Activated CD8-positive, alpha-beta memory T cell treated with anti-CD3 and anti-CD28 coated beads for 48 hours (primary cell): ENCODE measurements at regions not wholly inside any gene's neighbourhood (a gene's known extent, or its start where the extent isn't known, plus 50 kb on each side); places are given as distances from the start of the nearest gene placed in this dataset.
"Not testable (repeated sequence)": the region's sequence is repeated elsewhere in the genome, so short reads cannot be mapped to it uniquely, and the experiment has no call there.

ENCODE experiments used
- DNase-seq, 3 experiments: peaks; one replicate each; pipeline ENCODE4 v3.0.0-alpha.2; 2020; ENCODE audit warnings: low read depth in 2 of 3, low spot score in 2 of 3

GRCh38 chr6:164048840-164049516 is 634.5 kb downstream of the QKI start:
- no peak for DNase-seq

GRCh38 chr6:164045082-164045481 is 630.6 kb downstream of the QKI start:
- no peak for DNase-seq

- not testable (repeated sequence) for DNase-seq
Measured at GRCh38 chr6:164043656-164044055, 629.1 kb downstream of the QKI start.

GRCh38 chr6:164042212-164042611 is 627.7 kb downstream of the QKI start:
- DNase-seq = no peak

- DNase-seq = no peak
Measured at GRCh38 chr6:164040994-164041393, 626.5 kb downstream of the QKI start.

- peak in 1 of 3 experiments; percentile 4 for DNase-seq
Measured at GRCh38 chr6:164039954-164040375, 625.4 kb downstream of the QKI start.

- no peak for DNase-seq
Measured at GRCh38 chr6:164037171-164037870, 622.8 kb downstream of the QKI start.

GRCh38 chr6:164035900-164036485 is 621.5 kb downstream of the QKI start:
- no peak for DNase-seq

GRCh38 chr6:164034602-164035140 is 620.2 kb downstream of the QKI start:
- DNase-seq = no peak

GRCh38 chr6:164025180-164025579 is 610.7 kb downstream of the QKI start:
- no peak for DNase-seq

- DNase-seq = no peak
Measured at GRCh38 chr6:164023535-164023934, 609.0 kb downstream of the QKI start.

GRCh38 chr6:164022632-164023031 is 608.1 kb downstream of the QKI start:
- no peak for DNase-seq

GRCh38 chr6:164021589-164022250 is 607.2 kb downstream of the QKI start:
- no peak for DNase-seq

GRCh38 chr6:164020142-164020541 is 605.6 kb downstream of the QKI start:
- no peak for DNase-seq

- DNase-seq = no peak
Measured at GRCh38 chr6:164018133-164018532, 603.6 kb downstream of the QKI start.

- DNase-seq = no peak
Measured at GRCh38 chr6:164016056-164016455, 601.5 kb downstream of the QKI start.

GRCh38 chr6:164015088-164015484 is 600.6 kb downstream of the QKI start:
- no peak for DNase-seq

GRCh38 chr6:164014346-164015087 is 600.0 kb downstream of the QKI start:
- no peak for DNase-seq

GRCh38 chr6:164013480-164014208 is 599.1 kb downstream of the QKI start:
- no peak for DNase-seq

GRCh38 chr6:164011321-164011720 is 596.8 kb downstream of the QKI start:
- DNase-seq = no peak
